ENCODE measurements at regions not wholly inside any gene's neighbourhood (a gene's known extent, or its start where the extent isn't known, plus 50 kb on each side); places are given as distances from the start of the nearest gene placed in this dataset.

DNA sequence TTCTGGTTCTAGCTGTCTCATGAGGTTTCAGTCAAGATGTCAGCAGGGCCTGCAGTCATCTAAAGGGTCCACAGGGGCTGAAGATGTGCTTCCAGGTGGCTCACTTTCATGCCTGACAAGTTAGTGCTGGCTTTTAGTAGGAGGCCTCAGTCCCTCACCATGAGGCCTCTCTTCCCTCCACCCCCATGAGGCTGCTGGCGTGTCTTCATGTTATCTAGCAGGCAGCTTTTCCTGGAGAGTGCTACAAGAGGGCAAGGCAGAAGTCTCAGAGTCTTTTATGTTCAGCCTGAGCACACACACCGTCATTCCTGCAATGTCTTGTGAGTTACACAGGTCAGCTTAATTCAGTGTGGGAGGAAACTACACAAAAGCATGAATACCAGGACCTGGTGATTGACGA lies 769.9 kb downstream of the HDGFL1 start:
- Mint-ChIP-seq H3K36me3 (ENCODE audit: low read depth) (no peaks in the 10 kb centered on the region), H3K9me3 (peaks cover 6% of the 10 kb centered on the region), H3K4me1 (ENCODE audit: low read depth) (no peaks in the 10 kb centered on the region), H3K4me3 (no peak overlapping the region), H3K27me3 (ENCODE audit: low read depth) (no peaks in the 10 kb centered on the region), H3K27ac (no peak overlapping the region)
- DNase-seq (ENCODE audit: low spot score) = no peak

DNA sequence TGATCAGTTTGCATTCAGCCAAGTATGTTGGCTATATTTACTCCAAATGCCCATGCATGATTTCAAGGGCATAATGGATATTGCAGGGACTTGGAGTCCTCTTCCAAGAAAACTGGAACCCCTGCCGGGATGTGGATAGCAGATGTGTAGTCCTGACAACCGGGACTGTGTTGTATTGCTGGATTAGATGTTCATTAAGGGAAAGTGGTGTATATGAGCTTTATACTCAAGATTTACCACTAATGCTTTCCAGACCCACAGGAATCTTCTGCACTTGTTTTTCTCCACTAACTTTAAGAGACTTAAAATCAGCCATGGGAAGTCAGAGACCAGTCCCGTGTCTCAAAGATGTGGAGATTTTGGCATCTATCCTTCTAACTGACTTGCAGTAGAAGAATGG lies 770.9 kb downstream of the HDGFL1 start:
- Mint-ChIP-seq H3K36me3 (ENCODE audit: low read depth) (no peaks in the 10 kb centered on the region), H3K27me3 (ENCODE audit: low read depth) (no peaks in the 10 kb centered on the region), H3K9me3 (peaks cover 6% of the 10 kb centered on the region), H3K4me1 (ENCODE audit: low read depth) (no peaks in the 10 kb centered on the region), H3K27ac (no peak overlapping the region), H3K4me3 (no peak overlapping the region)
- DNase-seq (ENCODE audit: low spot score) = no peak

DNA sequence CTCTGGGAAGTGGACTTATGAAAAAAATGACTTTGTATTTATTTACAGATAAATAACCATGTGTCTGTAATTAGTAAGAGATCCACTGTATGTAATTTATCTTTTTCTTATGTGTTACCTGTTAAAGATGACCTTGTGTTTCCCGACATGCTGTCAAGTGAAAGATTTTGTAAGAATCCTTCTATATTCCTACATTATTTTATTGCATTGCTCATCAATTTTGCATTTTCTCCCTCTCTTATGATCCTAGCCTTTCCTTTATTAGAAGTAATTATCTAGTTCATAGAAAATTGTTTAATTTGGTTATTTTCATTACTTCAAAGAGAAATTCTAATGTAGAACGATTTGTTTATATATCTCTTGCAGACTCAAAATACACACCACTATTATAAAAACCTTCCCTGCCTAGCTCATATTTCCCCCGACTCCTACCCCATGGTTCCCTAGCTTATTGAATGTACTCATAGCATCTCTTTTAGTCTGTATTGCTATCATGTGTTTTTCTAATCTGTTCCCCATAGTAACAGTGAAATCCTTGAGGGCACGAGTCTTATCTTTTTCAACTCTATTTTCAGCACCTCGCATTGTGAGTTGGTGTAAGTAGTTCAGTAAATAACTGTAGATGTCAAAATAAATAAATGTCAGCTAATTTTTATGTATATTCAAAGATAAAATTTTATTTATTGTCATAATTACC lies 774.4 kb downstream of the HDGFL1 start:
- no peak for DNase-seq (ENCODE audit: low spot score)
- Mint-ChIP-seq H3K4me1 (ENCODE audit: low read depth) (no peaks in the 10 kb centered on the region), H3K27me3 (ENCODE audit: low read depth) (no peaks in the 10 kb centered on the region)

DNA sequence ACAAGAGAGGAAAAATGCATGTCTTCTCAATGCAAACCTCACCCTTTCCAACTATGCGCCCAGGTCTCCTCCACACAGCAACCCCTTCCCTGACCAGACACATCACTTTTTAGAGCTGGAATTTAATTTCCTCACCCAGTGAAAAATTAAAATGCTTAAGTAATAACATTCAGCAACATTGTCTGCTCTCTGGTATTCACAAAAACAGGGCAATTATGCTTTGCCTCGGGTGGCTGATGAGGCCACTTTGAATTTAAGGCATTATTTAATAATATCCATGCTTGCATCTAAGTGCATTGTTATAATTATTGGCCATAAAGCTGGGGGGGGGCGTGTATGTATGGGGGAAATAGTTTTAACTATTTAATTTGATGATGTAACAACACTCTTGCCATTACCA lies 777.8 kb upstream of the NRSN1 start:
- peaks cover 6% of the 10 kb centered on the region for H3K9me3 Mint-ChIP-seq
- H3K4me3 Mint-ChIP-seq = no peak overlapping the region
- H3K27ac Mint-ChIP-seq = no peak overlapping the region
- no peaks in the 10 kb centered on the region for H3K4me1 Mint-ChIP-seq (ENCODE audit: low read depth)
- H3K27me3 Mint-ChIP-seq (ENCODE audit: low read depth) = no peaks in the 10 kb centered on the region
- no peaks in the 10 kb centered on the region for H3K36me3 Mint-ChIP-seq (ENCODE audit: low read depth)
- DNase-seq (ENCODE audit: low spot score) = no peak

More for the DNA sequence above, 774.4 kb downstream of the HDGFL1 start:
- no peak overlapping the region for H3K4me3 Mint-ChIP-seq
- H3K9me3 Mint-ChIP-seq = peaks cover 6% of the 10 kb centered on the region
- no peak overlapping the region for H3K27ac Mint-ChIP-seq
- H3K36me3 Mint-ChIP-seq (ENCODE audit: low read depth) = no peaks in the 10 kb centered on the region

GRCh38 chr6:23349521-23350147 lies 776.4 kb upstream of the NRSN1 start:
- H3K27me3 Mint-ChIP-seq (ENCODE audit: low read depth) = no peaks in the 10 kb centered on the region
- H3K36me3 Mint-ChIP-seq (ENCODE audit: low read depth) = no peaks in the 10 kb centered on the region
- H3K27ac Mint-ChIP-seq = no peak overlapping the region
- DNase-seq (ENCODE audit: low spot score) = no peak
- H3K4me1 Mint-ChIP-seq (ENCODE audit: low read depth) = no peaks in the 10 kb centered on the region
- H3K4me3 Mint-ChIP-seq = no peak overlapping the region
- H3K9me3 Mint-ChIP-seq = peaks cover 6% of the 10 kb centered on the region

DNA sequence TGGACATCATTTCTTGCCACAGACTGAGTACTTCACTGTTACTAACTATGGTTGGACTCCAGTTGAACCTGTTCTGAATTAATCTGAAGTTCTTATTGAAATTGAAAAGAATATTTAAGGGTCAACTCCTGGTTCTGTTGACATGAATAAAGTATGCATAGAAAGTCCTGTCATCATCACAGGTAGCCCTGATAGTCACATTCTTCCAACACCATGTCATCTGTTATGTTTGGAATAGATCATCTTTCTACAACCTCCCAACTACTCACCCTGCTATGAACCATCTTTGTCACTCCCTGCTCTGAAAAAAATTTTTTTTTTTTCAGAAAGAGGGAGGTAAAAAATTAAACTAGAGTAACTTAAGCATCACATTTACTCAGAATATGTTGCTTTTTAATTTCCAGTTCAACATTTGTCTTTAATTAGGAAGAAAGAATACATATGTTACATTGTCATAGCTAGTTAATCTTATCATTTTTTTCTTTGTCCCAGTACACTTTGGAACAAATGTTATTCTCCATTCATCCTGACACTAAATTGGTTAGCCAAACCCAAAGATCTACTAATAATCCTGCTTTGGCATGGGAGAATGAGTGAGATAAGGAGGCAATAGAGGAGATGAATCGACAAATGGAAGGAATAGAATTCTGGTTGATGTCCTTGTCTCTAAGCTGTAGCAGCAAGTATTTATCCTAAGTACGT lies 775.1 kb upstream of the NRSN1 start:
- no peak overlapping the region for H3K4me3 Mint-ChIP-seq

GRCh38 chr6:23354004-23354403 lies 772.0 kb upstream of the NRSN1 start:
- H3K36me3 Mint-ChIP-seq (ENCODE audit: low read depth) = no peaks in the 10 kb centered on the region
- no peak overlapping the region for H3K4me3 Mint-ChIP-seq
- H3K4me1 Mint-ChIP-seq (ENCODE audit: low read depth) = no peaks in the 10 kb centered on the region
- H3K27me3 Mint-ChIP-seq (ENCODE audit: low read depth) = no peaks in the 10 kb centered on the region
- H3K27ac Mint-ChIP-seq = no peak overlapping the region
- no peak for DNase-seq (ENCODE audit: low spot score)
- peaks cover 7% of the 10 kb centered on the region for H3K9me3 Mint-ChIP-seq

More for the DNA sequence above, 775.1 kb upstream of the NRSN1 start:
- no peak for DNase-seq (ENCODE audit: low spot score)
- H3K36me3 Mint-ChIP-seq (ENCODE audit: low read depth) = no peaks in the 10 kb centered on the region
- H3K27ac Mint-ChIP-seq = no peak overlapping the region
- H3K9me3 Mint-ChIP-seq = peaks cover 6% of the 10 kb centered on the region
- no peaks in the 10 kb centered on the region for H3K27me3 Mint-ChIP-seq (ENCODE audit: low read depth)
- no peaks in the 10 kb centered on the region for H3K4me1 Mint-ChIP-seq (ENCODE audit: low read depth)

- Mint-ChIP-seq H3K27me3 (ENCODE audit: low read depth) (no peaks in the 10 kb centered on the region), H3K4me3 (no peak overlapping the region), H3K27ac (no peak overlapping the region), H3K36me3 (ENCODE audit: low read depth) (no peaks in the 10 kb centered on the region), H3K9me3 (peaks cover 7% of the 10 kb centered on the region), H3K4me1 (ENCODE audit: low read depth) (no peaks in the 10 kb centered on the region)
- no peak for DNase-seq (ENCODE audit: low spot score)
These were observed 768.7 kb upstream of the NRSN1 start for GRCh38 chr6:23357185-23357766.

GRCh38 chr6:23365732-23366131 lies 760.3 kb upstream of the NRSN1 start:
- Mint-ChIP-seq H3K9me3 (peaks cover 8% of the 10 kb centered on the region), H3K4me3 (no peak overlapping the region), H3K27me3 (ENCODE audit: low read depth) (no peaks in the 10 kb centered on the region), H3K4me1 (ENCODE audit: low read depth) (no peaks in the 10 kb centered on the region), H3K36me3 (ENCODE audit: low read depth) (no peaks in the 10 kb centered on the region), H3K27ac (no peak overlapping the region)
- DNase-seq (ENCODE audit: low spot score) = no peak

DNA sequence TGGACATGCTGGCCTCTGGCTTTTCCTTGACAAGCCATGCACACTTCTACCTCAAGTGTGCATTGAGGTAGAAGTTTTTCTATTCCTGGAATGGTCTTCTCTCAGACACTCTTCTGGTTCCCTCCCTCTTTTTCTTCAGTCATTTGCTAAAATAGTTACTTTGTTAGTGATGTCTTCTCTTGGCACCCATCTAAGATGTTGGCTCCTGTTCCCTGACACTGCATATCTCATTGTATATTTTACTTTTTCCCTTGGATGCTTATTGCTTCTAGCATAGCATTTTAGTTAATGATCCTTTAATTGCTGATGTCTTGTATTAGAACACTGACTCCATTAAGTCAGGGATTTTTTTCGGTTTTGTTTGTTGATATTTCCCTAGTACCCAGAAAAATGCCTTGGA lies 758.7 kb upstream of the NRSN1 start:
- Mint-ChIP-seq H3K4me1 (ENCODE audit: low read depth) (no peaks in the 10 kb centered on the region), H3K9me3 (peaks cover 8% of the 10 kb centered on the region), H3K36me3 (ENCODE audit: low read depth) (no peaks in the 10 kb centered on the region), H3K27me3 (ENCODE audit: low read depth) (no peaks in the 10 kb centered on the region), H3K27ac (no peak overlapping the region), H3K4me3 (no peak overlapping the region)
- no peak for DNase-seq (ENCODE audit: low spot score)

DNA sequence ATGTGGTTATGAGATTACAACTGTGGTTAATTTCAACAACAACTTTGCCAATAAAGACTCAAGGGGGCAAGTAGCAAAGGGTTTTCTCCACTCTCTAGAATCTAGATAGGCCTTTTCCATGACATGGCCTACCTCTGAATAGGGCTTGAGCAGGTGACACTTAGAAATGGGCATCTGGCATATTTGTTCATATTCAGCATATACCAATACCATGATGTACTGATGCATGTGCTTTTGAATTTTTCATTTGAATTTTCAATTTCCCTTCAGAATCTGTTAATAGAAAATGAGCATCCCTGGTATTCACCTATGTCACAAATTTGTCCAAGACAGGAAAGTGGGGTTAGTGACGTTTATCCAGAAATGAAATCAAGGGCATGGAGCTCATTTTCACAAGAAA lies 757.5 kb upstream of the NRSN1 start:
- Mint-ChIP-seq H3K36me3 (ENCODE audit: low read depth) (no peaks in the 10 kb centered on the region), H3K9me3 (peaks cover 8% of the 10 kb centered on the region), H3K4me1 (ENCODE audit: low read depth) (no peaks in the 10 kb centered on the region), H3K4me3 (no peak overlapping the region), H3K27me3 (ENCODE audit: low read depth) (no peaks in the 10 kb centered on the region), H3K27ac (no peak overlapping the region)
- no peak for DNase-seq (ENCODE audit: low spot score)

- Mint-ChIP-seq H3K4me1 (ENCODE audit: low read depth) (no peaks in the 10 kb centered on the region), H3K36me3 (ENCODE audit: low read depth) (no peaks in the 10 kb centered on the region), H3K4me3 (no peak overlapping the region), H3K9me3 (peaks cover 7% of the 10 kb centered on the region), H3K27ac (no peak overlapping the region), H3K27me3 (ENCODE audit: low read depth) (no peaks in the 10 kb centered on the region)
- DNase-seq (ENCODE audit: low spot score) = no peak
These were observed 756.0 kb upstream of the NRSN1 start for GRCh38 chr6:23370051-23370450.

GRCh38 chr6:23371132-23371915 lies 754.7 kb upstream of the NRSN1 start:
- no peak overlapping the region for H3K4me3 Mint-ChIP-seq
- H3K9me3 Mint-ChIP-seq = no peaks in the 10 kb centered on the region
- DNase-seq (ENCODE audit: low spot score) = no peak
- no peaks in the 10 kb centered on the region for H3K27me3 Mint-ChIP-seq (ENCODE audit: low read depth)
- H3K4me1 Mint-ChIP-seq (ENCODE audit: low read depth) = no peaks in the 10 kb centered on the region
- H3K36me3 Mint-ChIP-seq (ENCODE audit: low read depth) = no peaks in the 10 kb centered on the region
- no peak overlapping the region for H3K27ac Mint-ChIP-seq

Data from T-helper 2 cell treated with Interferon-gamma antibody and Interleukin-4, amounts not matched to agents 5 μg/mL and 100 μg/mL, for 36 hours (primary cell).